ENCODE measurements at regions not wholly inside any gene's neighbourhood (a gene's known extent, or its start where the extent isn't known, plus 50 kb on each side); places are given as distances from the start of the nearest gene placed in this dataset.
"Not testable (repeated sequence)": the region's sequence is repeated elsewhere in the genome, so short reads cannot be mapped to it uniquely, and the experiment has no call there.

DNA sequence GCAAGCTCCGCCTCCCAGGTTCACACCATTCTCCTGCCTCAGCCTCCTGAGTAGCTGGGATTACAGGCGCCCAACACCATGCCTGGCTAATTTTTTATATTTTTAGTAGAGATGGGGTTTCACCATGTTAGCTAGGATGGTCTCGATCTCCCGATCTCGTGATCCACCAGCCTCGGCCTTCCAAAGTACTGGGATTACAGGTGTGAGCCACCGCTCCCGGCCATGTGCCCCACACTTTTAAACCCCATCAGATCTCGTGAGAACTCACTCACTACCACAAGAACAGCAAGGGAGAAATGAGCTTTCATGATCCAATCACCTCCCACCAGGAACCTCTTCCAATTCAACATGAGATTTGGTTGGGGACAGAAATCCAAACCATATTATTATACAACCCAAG lies 122.7 kb downstream of the GXYLT1 start:
- H3K79me2 ChIP-seq (ENCODE audit: control insufficient read depth, insufficient read depth, low read length); ATAC-seq; H3K4me1 ChIP-seq (ENCODE audit: control insufficient read depth, insufficient read depth, low read length); BruUV-seq (replicated peaks); H3K4me2 ChIP-seq (ENCODE audit: control insufficient read depth, insufficient read depth); H3K27me3 ChIP-seq (replicated peaks in 1 of 2; ENCODE audit: control insufficient read depth in 2 of 2, insufficient read depth in 2 of 2, low read length in 1 of 2); H3K4me3 ChIP-seq; FAIRE-seq; H3K27ac ChIP-seq (ENCODE audit: control insufficient read depth, insufficient read depth); RAD21 ChIA-PET (ENCODE audit: unreplicated experiment); H3K9ac ChIP-seq (ENCODE audit: control insufficient read depth, insufficient read depth, low read length); DNase-seq (ENCODE audit: low read depth, low spot score); H3K36me3 ChIP-seq (ENCODE audit: control insufficient read depth in 2 of 2, insufficient read depth in 2 of 2, low read length in 1 of 2); H3K9me3 ChIP-seq (replicated peaks; ENCODE audit: control insufficient read depth, insufficient read depth, low read length); H4K20me1 ChIP-seq (ENCODE audit: control insufficient read depth, insufficient read depth); H2AFZ ChIP-seq (ENCODE audit: control insufficient read depth, low read depth, low read length); POLR2A ChIA-PET: not testable (repeated sequence)
- WGBS (ENCODE audit: insufficient coverage, insufficient replicate concordance, low lambda C conversion rate, missing lambda C conversion rate), result 59% methylated on average over 9 of the region's 9 CpGs
- in situ Hi-C loops (cut with MboI) (loop anchor here (5.0 kb wide), 2 partner anchors 750 to 1075 kb away; no protein-coding TSS in a partner anchor), intact Hi-C loops (cut with micrococcal nuclease; ENCODE audit: unreplicated experiment) (loop anchor here (10.0 kb wide), 3 partner anchors 313 to 507 kb away; no protein-coding TSS in a partner anchor)
- ChIA-PET SMC1A (ENCODE audit: uncharacterized antibody, unreplicated experiment) (interaction anchor here (4.2 kb wide), 1 partner anchor 744 kb away, joined by 37 read pairs; no protein-coding TSS in a partner anchor), CTCF (interaction anchor here (2.2 to 6.9 kb wide), 2 partner anchors 19 to 744 kb away, joined by 7 to 98 read pairs; no protein-coding TSS in a partner anchor)

DNA sequence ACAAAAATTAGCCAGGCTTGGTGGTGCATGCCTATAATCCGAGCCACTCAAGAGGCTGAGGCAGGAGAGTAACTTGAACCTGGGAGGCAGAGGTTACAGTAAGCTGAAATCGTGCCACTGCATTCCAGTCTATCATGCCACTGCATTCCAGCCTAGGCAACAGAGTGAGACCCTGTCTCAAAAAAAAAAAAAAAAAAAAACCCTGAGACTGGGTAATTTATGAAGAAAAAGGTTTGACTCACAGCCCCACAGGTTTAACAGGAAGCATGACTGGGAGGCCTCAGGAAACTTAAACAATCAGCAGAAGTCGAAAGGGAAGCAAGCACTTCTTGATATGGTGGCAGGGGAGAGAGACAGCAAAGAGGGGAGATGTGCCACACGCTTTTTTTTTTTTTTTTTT lies 123.2 kb downstream of the GXYLT1 start:
- in situ Hi-C loops (cut with MboI) (loop anchor here (5.0 kb wide), 2 partner anchors 749 to 1074 kb away; no protein-coding TSS in a partner anchor), intact Hi-C loops (cut with micrococcal nuclease; ENCODE audit: unreplicated experiment) (loop anchor here (10.0 kb wide), 3 partner anchors 313 to 507 kb away; no protein-coding TSS in a partner anchor)
- FAIRE-seq (no peak), ATAC-seq (no peak), DNase-seq (ENCODE audit: low read depth, low spot score) (no peak)
- H3K27me3 ChIP-seq (replicated peaks in 1 of 2; ENCODE audit: control insufficient read depth in 2 of 2, insufficient read depth in 2 of 2, low read length in 1 of 2), result no peaks in the 10 kb centered on the region
- H3K4me2 ChIP-seq (ENCODE audit: control insufficient read depth, insufficient read depth), result no peak overlapping the region
- ChIA-PET POLR2A (no interaction called here), RAD21 (ENCODE audit: unreplicated experiment) (no interaction called here), SMC1A (ENCODE audit: uncharacterized antibody, unreplicated experiment) (interaction anchor here (4.2 kb wide), 1 partner anchor 743 kb away, joined by 37 read pairs; no protein-coding TSS in a partner anchor), CTCF (interaction anchor here (6.9 kb wide), 1 partner anchor 743 kb away, joined by 98 read pairs; no protein-coding TSS in a partner anchor)
- peaks cover 7% of the 10 kb centered on the region for H3K4me1 ChIP-seq (ENCODE audit: control insufficient read depth, insufficient read depth, low read length)
- H3K36me3 ChIP-seq (ENCODE audit: control insufficient read depth in 2 of 2, insufficient read depth in 2 of 2, low read length in 1 of 2), result no peaks in the 10 kb centered on the region
- no peak overlapping the region for H3K4me3 ChIP-seq
- BruUV-seq (replicated peaks), result no TSS peak
- H3K9ac ChIP-seq (ENCODE audit: control insufficient read depth, insufficient read depth, low read length), result no peak overlapping the region
- TF ChIP-seq, protein P1, sequence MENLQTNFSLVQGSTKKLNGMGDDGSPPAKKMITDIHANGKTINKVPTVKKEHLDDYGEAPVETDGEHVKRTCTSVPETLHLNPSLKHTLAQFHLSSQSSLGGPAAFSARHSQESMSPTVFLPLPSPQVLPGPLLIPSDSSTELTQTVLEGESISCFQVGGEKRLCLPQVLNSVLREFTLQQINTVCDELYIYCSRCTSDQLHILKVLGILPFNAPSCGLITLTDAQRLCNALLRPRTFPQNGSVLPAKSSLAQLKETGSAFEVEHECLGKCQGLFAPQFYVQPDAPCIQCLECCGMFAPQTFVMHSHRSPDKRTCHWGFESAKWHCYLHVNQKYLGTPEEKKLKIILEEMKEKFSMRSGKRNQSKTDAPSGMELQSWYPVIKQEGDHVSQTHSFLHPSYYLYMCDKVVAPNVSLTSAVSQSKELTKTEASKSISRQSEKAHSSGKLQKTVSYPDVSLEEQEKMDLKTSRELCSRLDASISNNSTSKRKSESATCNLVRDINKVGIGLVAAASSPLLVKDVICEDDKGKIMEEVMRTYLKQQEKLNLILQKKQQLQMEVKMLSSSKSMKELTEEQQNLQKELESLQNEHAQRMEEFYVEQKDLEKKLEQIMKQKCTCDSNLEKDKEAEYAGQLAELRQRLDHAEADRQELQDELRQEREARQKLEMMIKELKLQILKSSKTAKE (IDR thresholded peaks at IDR 0.05; ENCODE audit: low read depth, poor library complexity, severe bottlenecking), result no peak
- TF ChIP-seq, protein P2, sequence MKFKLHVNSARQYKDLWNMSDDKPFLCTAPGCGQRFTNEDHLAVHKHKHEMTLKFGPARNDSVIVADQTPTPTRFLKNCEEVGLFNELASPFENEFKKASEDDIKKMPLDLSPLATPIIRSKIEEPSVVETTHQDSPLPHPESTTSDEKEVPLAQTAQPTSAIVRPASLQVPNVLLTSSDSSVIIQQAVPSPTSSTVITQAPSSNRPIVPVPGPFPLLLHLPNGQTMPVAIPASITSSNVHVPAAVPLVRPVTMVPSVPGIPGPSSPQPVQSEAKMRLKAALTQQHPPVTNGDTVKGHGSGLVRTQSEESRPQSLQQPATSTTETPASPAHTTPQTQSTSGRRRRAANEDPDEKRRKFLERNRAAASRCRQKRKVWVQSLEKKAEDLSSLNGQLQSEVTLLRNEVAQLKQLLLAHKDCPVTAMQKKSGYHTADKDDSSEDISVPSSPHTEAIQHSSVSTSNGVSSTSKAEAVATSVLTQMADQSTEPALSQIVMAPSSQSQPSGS (IDR thresholded peaks at IDR 0.05; ENCODE audit: low read length), result no peak
- TF ChIP-seq IKZF2 (IDR thresholded peaks at IDR 0.05) (no peak), JUND (IDR thresholded peaks at IDR 0.05; ENCODE audit: low read depth, low read length) (no peak), ZZZ3 (IDR thresholded peaks at IDR 0.05; ENCODE audit: control insufficient read depth, insufficient read length, low read depth) (no peak), ATF7 (IDR thresholded peaks at IDR 0.05; ENCODE audit: low read depth) (no peak), SUPT20H (IDR thresholded peaks at IDR 0.05; ENCODE audit: borderline replicate concordance, control insufficient read depth, low read depth, low read length) (no peak), BRCA1 (IDR thresholded peaks at IDR 0.05; ENCODE audit: low read depth, low read length) (no peak), KDM1A (IDR thresholded peaks at IDR 0.05; ENCODE audit: borderline replicate concordance) (no peak), LARP7 (IDR thresholded peaks at IDR 0.05) (no peak)
- H3K79me2 ChIP-seq (ENCODE audit: control insufficient read depth, insufficient read depth, low read length), result no peaks in the 10 kb centered on the region
- no peak overlapping the region for H3K27ac ChIP-seq (ENCODE audit: control insufficient read depth, insufficient read depth)
- H3K9me3 ChIP-seq (replicated peaks; ENCODE audit: control insufficient read depth, insufficient read depth, low read length), result no peaks in the 10 kb centered on the region
- no peaks in the 10 kb centered on the region for H4K20me1 ChIP-seq (ENCODE audit: control insufficient read depth, insufficient read depth)
- no peak overlapping the region for H2AFZ ChIP-seq (ENCODE audit: control insufficient read depth, low read depth, low read length)
- 16% methylated on average over 3 of the region's 4 CpGs for WGBS (ENCODE audit: insufficient coverage, insufficient replicate concordance, low lambda C conversion rate, missing lambda C conversion rate)

Measured in GM12878 (cell line).